KG1 (cell line): ENCODE measurements at regions not wholly inside any gene's neighbourhood (a gene's known extent, or its start where the extent isn't known, plus 50 kb on each side); places are given as distances from the start of the nearest gene placed in this dataset.

Experiments
- DNase-seq: peaks from one replicate; lab custom pipeline; 2025; lab: John Stamatoyannopoulos, UW

- no peak for DNase-seq
Observed at GRCh38 chr3:3629911-3630310, 169.3 kb upstream of the LRRN1 start.

GRCh38 chr3:3628676-3629328 is 170.4 kb upstream of the LRRN1 start:
- no peak for DNase-seq

GRCh38 chr3:3627114-3627513 is 172.1 kb upstream of the LRRN1 start:
- no peak for DNase-seq

- DNase-seq: no peak
Observed at GRCh38 chr3:3625544-3626271, 173.5 kb upstream of the LRRN1 start.

GRCh38 chr3:3619815-3620214 is 179.4 kb upstream of the LRRN1 start:
- no peak for DNase-seq

GRCh38 chr3:3618623-3619022 is 180.6 kb upstream of the LRRN1 start:
- DNase-seq: no peak

- no peak for DNase-seq
Observed at GRCh38 chr3:3615533-3615932, 183.7 kb upstream of the LRRN1 start.

- DNase-seq: no peak
Observed at GRCh38 chr3:3610581-3611298, 188.5 kb upstream of the LRRN1 start.

- no peak for DNase-seq
Observed at GRCh38 chr3:3606321-3606720, 192.9 kb upstream of the LRRN1 start.

GRCh38 chr3:3605226-3605625 is 194.0 kb upstream of the LRRN1 start:
- DNase-seq: no peak

- DNase-seq: no peak
Observed at GRCh38 chr3:3603351-3603750, 195.9 kb upstream of the LRRN1 start.

GRCh38 chr3:3600665-3601340 is 198.4 kb upstream of the LRRN1 start:
- DNase-seq: no peak

GRCh38 chr3:3599016-3599415 is 200.2 kb upstream of the LRRN1 start:
- no peak for DNase-seq

- DNase-seq: no peak
Observed at GRCh38 chr3:3594986-3595385, 204.2 kb upstream of the LRRN1 start.

GRCh38 chr3:3589715-3590130 is 209.5 kb upstream of the LRRN1 start:
- DNase-seq: no peak

GRCh38 chr3:3587647-3587972 is 211.6 kb upstream of the LRRN1 start:
- no peak for DNase-seq

- DNase-seq: no peak
Observed at GRCh38 chr3:3586843-3587646, 212.2 kb upstream of the LRRN1 start.

- no peak for DNase-seq
Observed at GRCh38 chr3:3586336-3586735, 212.9 kb upstream of the LRRN1 start.

GRCh38 chr3:3579658-3580057 is 219.6 kb upstream of the LRRN1 start:
- no peak for DNase-seq

- no peak for DNase-seq
Observed at GRCh38 chr3:3578718-3579117, 220.5 kb upstream of the LRRN1 start.

GRCh38 chr3:3577823-3578222 is 221.4 kb upstream of the LRRN1 start:
- no peak for DNase-seq

- no peak for DNase-seq
Observed at GRCh38 chr3:3573341-3573740, 225.9 kb upstream of the LRRN1 start.
